K562 (cell line): ENCODE measurements at regions not wholly inside any gene's neighbourhood (a gene's known extent, or its start where the extent isn't known, plus 50 kb on each side); places are given as distances from the start of the nearest gene placed in this dataset.

Source experiments
- ATAC-seq: fragments of 200-7000 bp; cut with Tn5 transposase; 3 replicates; pipeline ENCODE4 v1.9.1; 2020; ENCODE audit warnings: moderate library complexity
- BruUV-seq: library from RNA; stranded (reverse); fragments of 400-500 nt; replicated peaks from 2 replicates; lab custom pipeline; 2021; lab: Mats Ljungman, UMichigan
- CTCF ChIA-PET: fragments of 300-600 bp; formaldehyde crosslinking; extraction: SDS; loops from one replicate; lab custom pipeline; 2021; ENCODE audit warnings: low intra/inter-chr PET ratio; lab: Yijun Ruan, JAX
- POLR2A ChIA-PET: fragments of 300-600, 350-650 bp; sonication (Branson Sonifier 250); formaldehyde crosslinking; extraction: SDS; loops from one replicate; lab custom pipeline; 2021; ENCODE audit warnings: antibody characterized with exemption, inconsistent platforms; lab: Yijun Ruan, JAX
- DNase-seq, 4 experiments: peaks; one replicate each; pipeline versions ENCODE4 v3.0.0 to v3.0.0-alpha.2; 2011 to 2018; ENCODE audit warnings: low spot score in 3 of 4, mixed read lengths in 3 of 4; ENCODE audit errors: extremely low read depth in 1 of 4
- FAIRE-seq: peaks from 2 replicates; lab custom pipeline; 2011; peaks lifted over from hg19 to GRCh38; lab: Jason Lieb, UNC
- H2AFZ ChIP-seq: 2 replicates; pipeline ENCODE4 v1.6.0; 2011; ENCODE audit warnings: low read depth, low read length, control low read depth, inconsistent platforms
- H3K27ac ChIP-seq: fragments of 200-600 bp; 3 replicates; pipeline ENCODE4 v1.8.0; 2011; ENCODE audit warnings: low read depth, mild to moderate bottlenecking, control low read depth, inconsistent platforms, low read length, moderate library complexity, mixed read lengths; ENCODE audit errors: extremely low read depth
- H3K27me3 ChIP-seq, 2 experiments: fragments of 300-600 bp in 1 of 2; 2 replicates in 1 of 2; 3 replicates in 1 of 2; pipeline versions ENCODE4 v1.6.0 to v1.8.0; 2011; ENCODE audit warnings: inconsistent platforms in 2 of 2, low read length in 2 of 2, mild to moderate bottlenecking in 1 of 2, mixed read lengths in 1 of 2, moderate library complexity in 1 of 2; ENCODE audit not compliant: control insufficient read depth in 2 of 2, insufficient read depth in 2 of 2
- H3K36me3 ChIP-seq: fragments of 300-600 bp; 3 replicates; pipeline ENCODE4 v1.8.0; 2011; ENCODE audit warnings: mild to moderate bottlenecking, low read length, inconsistent platforms; ENCODE audit not compliant: control insufficient read depth, insufficient read depth
- H3K4me1 ChIP-seq, 2 experiments: fragments of 200-600 bp in 1 of 2; replicated peaks in 1 of 2; 2 replicates in 1 of 2; 3 replicates in 1 of 2; pipeline versions ENCODE4 v1.5.1 to v1.8.0; 2011; ENCODE audit warnings: inconsistent platforms in 2 of 2, low read length in 2 of 2, mild to moderate bottlenecking in 1 of 2, mixed read lengths in 1 of 2, moderate library complexity in 1 of 2; ENCODE audit not compliant: control insufficient read depth in 2 of 2, insufficient read depth in 2 of 2
- H3K4me2 ChIP-seq: 2 replicates; pipeline ENCODE4 v1.6.1; 2011; ENCODE audit warnings: low read length, control low read depth, inconsistent platforms, mixed read lengths; ENCODE audit not compliant: insufficient read depth
- H3K4me3 ChIP-seq: fragments of 200-600 bp; sonication (generic), shearing (Covaris generic); 2 replicates; pipeline ENCODE4 v1.5.1; 2016; ENCODE audit warnings: control low read depth, inconsistent platforms
- H3K79me2 ChIP-seq: fragments of 200-600 bp; 3 replicates; pipeline ENCODE4 v1.8.0; 2011; ENCODE audit warnings: low read length, inconsistent platforms; ENCODE audit not compliant: control insufficient read depth, insufficient read depth
- H3K9ac ChIP-seq, 2 experiments: 2 replicates each; pipeline versions ENCODE4 v1.6.0 to v1.6.1; 2011; ENCODE audit warnings: low read depth in 2 of 2, low read length in 2 of 2, control low read depth in 1 of 2, inconsistent platforms in 1 of 2, mild to moderate bottlenecking in 1 of 2, mixed read lengths in 1 of 2; ENCODE audit not compliant: insufficient read depth in 1 of 2
- H3K9me1 ChIP-seq: one replicate; pipeline ENCODE4 v1.6.0; 2011; ENCODE audit warnings: inconsistent platforms, mild to moderate bottlenecking, low read length, moderate library complexity; ENCODE audit not compliant: control insufficient read depth, insufficient read depth
- H3K9me3 ChIP-seq: replicated peaks from 2 replicates; pipeline ENCODE4 v1.5.1; 2011; ENCODE audit warnings: low read depth, low read length, inconsistent platforms; ENCODE audit not compliant: control insufficient read depth, insufficient read depth
- H4K20me1 ChIP-seq: replicated peaks from 2 replicates; pipeline ENCODE4 v1.6.1; 2011; ENCODE audit warnings: low read length, inconsistent platforms, mixed read lengths; ENCODE audit not compliant: control insufficient read depth, insufficient read depth
- CBFA2T2 ChIP-seq: fragments of 450-650 bp; conservative IDR thresholded peaks from 2 replicates; pipeline ENCODE4 v1.6.1; 2017; ENCODE audit warnings: mild to moderate bottlenecking
- FOXJ3 ChIP-seq: sonication (generic); formaldehyde crosslinking; IDR thresholded peaks from 2 replicates; pipeline ENCODE4 v1.4.0; 2020; ENCODE audit warnings: mild to moderate bottlenecking, missing genetic modification reagents
- MIER1 ChIP-seq: fragments of 450-650 bp; IDR thresholded peaks from 2 replicates; pipeline ENCODE4 v1.6.1; 2016; ENCODE audit warnings: antibody characterized with exemption, mild to moderate bottlenecking, low read depth
- NCOA2 ChIP-seq, 2 experiments: fragments of 450-650 bp; IDR thresholded peaks; 2 replicates each; pipeline ENCODE4 v1.6.1; 2018; ENCODE audit warnings: mild to moderate bottlenecking in 2 of 2, moderate library complexity in 1 of 2; ENCODE audit not compliant: partially characterized antibody in 2 of 2
- PHB2 ChIP-seq: fragments of 450-650 bp; IDR thresholded peaks from 2 replicates; pipeline ENCODE4 v1.6.1; 2017; ENCODE audit warnings: low read depth
- PML ChIP-seq: IDR thresholded peaks from 2 replicates; pipeline ENCODE4 v1.6.1; 2012; ENCODE audit warnings: low read length, inconsistent platforms
- PRPF4 ChIP-seq: fragments of 200-400 bp; formaldehyde crosslinking; IDR thresholded peaks from one replicate; pipeline ENCODE4 v1.6.1; 2017; ENCODE audit warnings: low read length, low read depth, mild to moderate bottlenecking; ENCODE audit not compliant: insufficient read depth, poor library complexity, severe bottlenecking
- RBBP5 ChIP-seq: fragments of 200-600 bp; sonication (generic); IDR thresholded peaks from 2 replicates; pipeline ENCODE4 v1.6.1; 2012; ENCODE audit warnings: borderline replicate concordance, mild to moderate bottlenecking, low read length, control low read depth, inconsistent platforms; ENCODE audit not compliant: insufficient read depth, poor library complexity, severe bottlenecking
- RHOXF2B ChIP-seq: fragments of 250-450 bp; sonication (Bioruptor Pico); conservative IDR thresholded peaks from 2 replicates; pipeline ENCODE4 v1.5.1; 2021
- ZBTB49 ChIP-seq: sonication (generic); formaldehyde crosslinking; IDR thresholded peaks from 2 replicates; pipeline ENCODE4 v1.8.0; 2022; ENCODE audit warnings: missing genetic modification reagents, mild to moderate bottlenecking, borderline replicate concordance
- ZNF280B ChIP-seq: fragments of 250-450 bp; sonication (Bioruptor Pico); IDR thresholded peaks from 2 replicates; pipeline ENCODE4 v1.5.1; 2021; ENCODE audit warnings: mild to moderate bottlenecking
- ZNF408 ChIP-seq: fragments of 250-450 bp; sonication (Bioruptor Pico); IDR thresholded peaks from 2 replicates; pipeline ENCODE4 v1.4.0; 2020; ENCODE audit warnings: low read depth, mild to moderate bottlenecking, moderate library complexity
- ZNF57 ChIP-seq: fragments of 450-650 bp; formaldehyde crosslinking; IDR thresholded peaks from 2 replicates; pipeline ENCODE4 v1.4.0; 2020; ENCODE audit warnings: mild to moderate bottlenecking, moderate library complexity
- ZNF830 ChIP-seq: fragments of 250-450 bp; sonication (Bioruptor Pico); IDR thresholded peaks from 2 replicates; pipeline ENCODE4 v1.5.0; 2021; ENCODE audit warnings: mild to moderate bottlenecking
- WGBS: fragments of 100-300 bp; shearing (Covaris generic); methylation state at CpG from one replicate; pipeline ENCODE4 v1.1.6; 2016; ENCODE audit warnings: low coverage, mixed read lengths; ENCODE audit not compliant: insufficient coverage; ENCODE audit errors: missing lambda C conversion rate; 5-methylcytosine and 5-hydroxymethylcytosine counted together
- in situ Hi-C: fragments of 300-500 bp; cut with MboI; formaldehyde crosslinking; loops from 4 replicates; pipeline ENCODE4 v1.15.0; 2018; ENCODE audit warnings: inconsistent platforms, mixed read lengths
- intact Hi-C: fragments of 100-400 bp; cut with micrococcal nuclease; formaldehyde crosslinking; loops from 2 replicates; pipeline ENCODE4 v1.14.2; 2022
- TF ChIP-seq, protein P1 (sequence below): fragments of 450-650 bp; formaldehyde crosslinking; IDR thresholded peaks from 2 replicates; pipeline ENCODE4 v1.4.0; 2020; ENCODE audit warnings: mild to moderate bottlenecking
- TF ChIP-seq, protein P2 (sequence below): fragments of 450-650 bp; formaldehyde crosslinking; IDR thresholded peaks from 2 replicates; pipeline ENCODE4 v1.4.0; 2020; ENCODE audit warnings: mild to moderate bottlenecking, moderate library complexity

- BruUV-seq: no TSS peak
- no peak for ATAC-seq
Measured at GRCh38 chr2:223523551-223524001, 78.6 kb downstream of the SCG2 start.

More at GRCh38 chr2:223523551-223524001, 78.6 kb downstream of the SCG2 start:
- POLR2A ChIA-PET: interaction anchor here (0.5 kb wide), 1 partner anchor 16 kb away, joined by 5 read pairs; no protein-coding TSS in a partner anchor
- Histone ChIP-seq H3K9me1 (no peaks in the 10 kb centered on the region), H3K36me3 (no peaks in the 10 kb centered on the region), H4K20me1 (no peaks in the 10 kb centered on the region), H3K4me3 (no peak overlapping the region), H3K9ac (no peak overlapping the region), H2AFZ (no peak overlapping the region), H3K4me1 (no peaks in the 10 kb centered on the region), H3K79me2 (no peaks in the 10 kb centered on the region), H3K27ac (no peak overlapping the region), H3K4me2 (no peak overlapping the region), H3K27me3 (no peaks in the 10 kb centered on the region), H3K9me3 (no peaks in the 10 kb centered on the region)
- intact Hi-C loops (no loop called here), in situ Hi-C loops (no loop called here)
- TF ChIP-seq CBFA2T2 (no peak), PML (no peak), ZNF57 (CRISPR knock-in tag) (no peak), NCOA2 (IDR thresholded peaks at IDR 0.05; ENCODE audit: partially characterized antibody in 2 of 2) (no peak), ZNF408 (CRISPR knock-in tag) (no peak), FOXJ3 (CRISPR knock-in tag) (no peak), ZNF280B (CRISPR knock-in tag) (no peak), PHB2 (no peak), ZNF830 (CRISPR knock-in tag) (no peak), RHOXF2B (CRISPR knock-in tag) (no peak), RBBP5 (no peak), MIER1 (no peak), PRPF4 (no peak), ZBTB49 (CRISPR knock-in tag) (no peak)
- TF ChIP-seq, protein P1, sequence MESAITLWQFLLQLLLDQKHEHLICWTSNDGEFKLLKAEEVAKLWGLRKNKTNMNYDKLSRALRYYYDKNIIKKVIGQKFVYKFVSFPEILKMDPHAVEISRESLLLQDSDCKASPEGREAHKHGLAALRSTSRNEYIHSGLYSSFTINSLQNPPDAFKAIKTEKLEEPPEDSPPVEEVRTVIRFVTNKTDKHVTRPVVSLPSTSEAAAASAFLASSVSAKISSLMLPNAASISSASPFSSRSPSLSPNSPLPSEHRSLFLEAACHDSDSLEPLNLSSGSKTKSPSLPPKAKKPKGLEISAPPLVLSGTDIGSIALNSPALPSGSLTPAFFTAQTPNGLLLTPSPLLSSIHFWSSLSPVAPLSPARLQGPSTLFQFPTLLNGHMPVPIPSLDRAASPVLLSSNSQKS (CRISPR knock-in tag): no peak
- TF ChIP-seq, protein P2, sequence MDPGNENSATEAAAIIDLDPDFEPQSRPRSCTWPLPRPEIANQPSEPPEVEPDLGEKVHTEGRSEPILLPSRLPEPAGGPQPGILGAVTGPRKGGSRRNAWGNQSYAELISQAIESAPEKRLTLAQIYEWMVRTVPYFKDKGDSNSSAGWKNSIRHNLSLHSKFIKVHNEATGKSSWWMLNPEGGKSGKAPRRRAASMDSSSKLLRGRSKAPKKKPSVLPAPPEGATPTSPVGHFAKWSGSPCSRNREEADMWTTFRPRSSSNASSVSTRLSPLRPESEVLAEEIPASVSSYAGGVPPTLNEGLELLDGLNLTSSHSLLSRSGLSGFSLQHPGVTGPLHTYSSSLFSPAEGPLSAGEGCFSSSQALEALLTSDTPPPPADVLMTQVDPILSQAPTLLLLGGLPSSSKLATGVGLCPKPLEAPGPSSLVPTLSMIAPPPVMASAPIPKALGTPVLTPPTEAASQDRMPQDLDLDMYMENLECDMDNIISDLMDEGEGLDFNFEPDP (CRISPR knock-in tag): no peak
- WGBS: 0% methylated on average over 4 of the region's 4 CpGs
- FAIRE-seq (no peak), DNase-seq (no peak)
- CTCF ChIA-PET: no interaction called here
